A673 (cell line): ENCODE measurements at regions not wholly inside any gene's neighbourhood (a gene's known extent, or its start where the extent isn't known, plus 50 kb on each side); places are given as distances from the start of the nearest gene placed in this dataset.

Experiments
- BruUV-seq: library from RNA; stranded (reverse); fragments of 400-500 nt; replicated peaks from 2 replicates; lab custom pipeline; 2021; lab: Mats Ljungman, UMichigan
- CTCF ChIA-PET: fragments of 300-600 bp; sonication (Branson Sonifier 250); formaldehyde crosslinking; loops from one replicate; lab custom pipeline; 2022; ENCODE audit warnings: antibody characterized with exemption; lab: Charles Lee
- POLR2A ChIA-PET: fragments of 300-600 bp; sonication (Branson Sonifier 250); formaldehyde crosslinking; loops from one replicate; lab custom pipeline; 2022; ENCODE audit warnings: antibody characterized with exemption; ENCODE audit not compliant: low non-redundant PET; lab: Charles Lee
- DNase-seq: peaks from one replicate; pipeline ENCODE4 v3.0.0-alpha.2; 2015; ENCODE audit warnings: low spot score
- H3K27ac ChIP-seq: fragments of 200-600 bp; sonication (generic); 2 replicates; pipeline ENCODE4 v1.5.1; 2016; ENCODE audit warnings: mixed run types, low read depth, mild to moderate bottlenecking, mixed read lengths, antibody characterized with exemption, low read length; ENCODE audit not compliant: poor library complexity, severe bottlenecking
- H3K27me3 ChIP-seq: fragments of 200-600 bp; sonication (generic); replicated peaks from 2 replicates; pipeline ENCODE4 v1.6.1; 2017; ENCODE audit warnings: mixed run types, low read depth, mild to moderate bottlenecking, mixed read lengths, antibody characterized with exemption, low read length; ENCODE audit not compliant: insufficient read depth, poor library complexity
- H3K36me3 ChIP-seq: fragments of 200-600 bp; sonication (generic); 2 replicates; pipeline ENCODE4 v1.6.1; 2016; ENCODE audit warnings: mixed run types, mild to moderate bottlenecking, mixed read lengths, antibody characterized with exemption, low read length; ENCODE audit not compliant: insufficient read depth, poor library complexity, severe bottlenecking
- H3K4me1 ChIP-seq: fragments of 200-600 bp; sonication (generic); 2 replicates; pipeline ENCODE4 v1.6.1; 2017; ENCODE audit warnings: mixed run types, mild to moderate bottlenecking, mixed read lengths, antibody characterized with exemption, low read length; ENCODE audit not compliant: insufficient read depth, poor library complexity, severe bottlenecking
- H3K4me3 ChIP-seq: fragments of 200-600 bp; sonication (generic); 2 replicates; pipeline ENCODE4 v1.5.1; 2016; ENCODE audit warnings: low read depth, mixed run types, mild to moderate bottlenecking, mixed read lengths, low read length; ENCODE audit not compliant: poor library complexity, severe bottlenecking
- H3K9me3 ChIP-seq: fragments of 200-600 bp; sonication (generic); 2 replicates; pipeline ENCODE4 v1.6.1; 2016; ENCODE audit warnings: mixed run types, low read depth, mild to moderate bottlenecking, mixed read lengths, antibody characterized with exemption, low read length; ENCODE audit not compliant: poor library complexity, severe bottlenecking
- EZH2 ChIP-seq: fragments of 200-600 bp; sonication (generic); IDR thresholded peaks from 2 replicates; pipeline ENCODE4 v1.6.1; 2017; ENCODE audit warnings: borderline replicate concordance, low read depth, mild to moderate bottlenecking, mixed read lengths, antibody characterized with exemption, low read length; ENCODE audit not compliant: poor library complexity, severe bottlenecking
- intact Hi-C: fragments of 100-400 bp; cut with micrococcal nuclease; formaldehyde crosslinking; loops from one replicate; pipeline ENCODE4 v1.10.0; 2022; ENCODE audit not compliant: unreplicated experiment
- TF ChIP-seq, protein P1 (sequence below): fragments of 300-800, 200-600 bp; sonication (generic); conservative IDR thresholded peaks from 2 replicates; pipeline ENCODE4 v1.5.1; 2017; ENCODE audit warnings: low read depth, mild to moderate bottlenecking, antibody characterized with exemption, low read length, moderate library complexity, mixed read lengths

DNA sequence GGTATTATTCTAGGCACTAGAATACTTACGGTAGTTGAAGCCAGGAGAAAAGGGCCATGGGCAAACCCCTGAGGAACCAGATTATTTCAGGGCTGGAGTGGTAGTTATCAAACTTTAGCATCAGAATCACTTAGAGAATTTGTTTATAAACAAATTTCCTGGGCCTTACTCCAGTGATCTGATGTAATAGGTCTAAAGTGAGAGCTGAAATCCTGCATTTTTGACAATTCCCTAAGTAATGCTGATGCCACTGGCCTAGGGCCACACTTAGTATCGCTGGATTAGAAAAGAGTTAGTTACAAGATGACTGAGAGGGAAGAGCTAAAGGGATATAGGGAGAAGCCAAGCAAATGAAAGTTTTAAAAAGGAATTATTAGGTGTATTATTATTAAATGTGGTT, 412.5 kb upstream of the THRB start:
- intact Hi-C loops: no loop called here
- CTCF ChIA-PET: no interaction called here
- no peak overlapping the region for H3K27ac ChIP-seq

DNA sequence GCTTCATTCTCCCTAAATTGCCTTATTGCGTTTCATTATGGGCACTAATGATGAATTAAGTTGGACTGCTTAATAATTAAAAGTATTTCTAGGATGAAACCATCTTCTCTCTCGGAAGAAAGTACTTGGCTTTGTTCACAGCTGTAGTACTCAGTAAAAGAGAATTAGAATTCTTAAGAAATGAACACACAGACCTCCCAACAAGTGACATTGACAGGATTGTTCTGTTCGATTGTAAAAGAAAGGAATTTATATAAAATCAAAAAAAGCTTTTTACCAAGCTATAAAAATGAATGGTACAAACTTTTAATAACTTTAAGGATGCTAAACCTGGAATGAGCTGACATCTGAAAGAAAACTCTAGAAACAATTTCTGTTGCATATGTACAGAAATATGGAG, 416.4 kb upstream of the THRB start:
- no peaks in the 10 kb centered on the region for H3K4me1 ChIP-seq
- intact Hi-C loops: no loop called here

More for the DNA sequence above, 412.5 kb upstream of the THRB start:
- no TSS peak for BruUV-seq
- no peak for TF ChIP-seq EZH2
- TF ChIP-seq, protein P1, sequence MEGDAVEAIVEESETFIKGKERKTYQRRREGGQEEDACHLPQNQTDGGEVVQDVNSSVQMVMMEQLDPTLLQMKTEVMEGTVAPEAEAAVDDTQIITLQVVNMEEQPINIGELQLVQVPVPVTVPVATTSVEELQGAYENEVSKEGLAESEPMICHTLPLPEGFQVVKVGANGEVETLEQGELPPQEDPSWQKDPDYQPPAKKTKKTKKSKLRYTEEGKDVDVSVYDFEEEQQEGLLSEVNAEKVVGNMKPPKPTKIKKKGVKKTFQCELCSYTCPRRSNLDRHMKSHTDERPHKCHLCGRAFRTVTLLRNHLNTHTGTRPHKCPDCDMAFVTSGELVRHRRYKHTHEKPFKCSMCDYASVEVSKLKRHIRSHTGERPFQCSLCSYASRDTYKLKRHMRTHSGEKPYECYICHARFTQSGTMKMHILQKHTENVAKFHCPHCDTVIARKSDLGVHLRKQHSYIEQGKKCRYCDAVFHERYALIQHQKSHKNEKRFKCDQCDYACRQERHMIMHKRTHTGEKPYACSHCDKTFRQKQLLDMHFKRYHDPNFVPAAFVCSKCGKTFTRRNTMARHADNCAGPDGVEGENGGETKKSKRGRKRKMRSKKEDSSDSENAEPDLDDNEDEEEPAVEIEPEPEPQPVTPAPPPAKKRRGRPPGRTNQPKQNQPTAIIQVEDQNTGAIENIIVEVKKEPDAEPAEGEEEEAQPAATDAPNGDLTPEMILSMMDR: no peak
- H3K4me1 ChIP-seq: no peaks in the 10 kb centered on the region
- H3K4me3 ChIP-seq: no peak overlapping the region
- no peak for DNase-seq
- H3K36me3 ChIP-seq: no peaks in the 10 kb centered on the region
- H3K27me3 ChIP-seq: peaks cover 5% of the 10 kb centered on the region
- no peaks in the 10 kb centered on the region for H3K9me3 ChIP-seq
- POLR2A ChIA-PET: no interaction called here

DNA sequence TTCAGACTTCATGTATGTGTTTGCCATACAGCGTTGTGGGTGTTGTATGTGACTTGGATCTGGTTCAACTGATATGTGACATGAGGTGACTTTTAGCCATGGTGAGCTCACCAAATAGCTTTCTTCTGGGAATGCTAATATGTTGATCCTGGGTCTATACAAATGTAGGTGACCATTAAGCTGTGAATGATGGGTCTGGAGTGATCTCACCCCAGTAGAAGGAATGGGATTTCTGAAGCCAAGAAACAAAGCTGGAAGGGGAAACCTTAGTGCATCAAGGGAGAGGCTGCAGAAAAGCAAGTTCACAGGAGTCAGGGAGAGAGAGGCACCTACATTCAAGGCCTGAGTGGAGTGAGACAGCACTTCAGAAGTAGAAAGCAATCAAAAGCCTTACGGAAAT, 421.0 kb upstream of the THRB start:
- DNase-seq: no peak
- TF ChIP-seq EZH2: no peak
- TF ChIP-seq, protein P1: no peak
- POLR2A ChIA-PET: no interaction called here
- Histone ChIP-seq H3K9me3 (no peaks in the 10 kb centered on the region), H3K4me3 (no peak overlapping the region), H3K4me1 (no peaks in the 10 kb centered on the region), H3K36me3 (no peaks in the 10 kb centered on the region), H3K27me3 (peaks cover 4% of the 10 kb centered on the region), H3K27ac (no peak overlapping the region)
- BruUV-seq: no TSS peak
- CTCF ChIA-PET: no interaction called here
- intact Hi-C loops: no loop called here

More for the DNA sequence above, 416.4 kb upstream of the THRB start:
- no peak overlapping the region for H3K4me3 ChIP-seq
- H3K36me3 ChIP-seq: no peaks in the 10 kb centered on the region
- POLR2A ChIA-PET: no interaction called here
- CTCF ChIA-PET: no interaction called here
- DNase-seq: no peak
- TF ChIP-seq EZH2: no peak
- TF ChIP-seq, protein P1: no peak
- H3K27me3 ChIP-seq: peaks cover 5% of the 10 kb centered on the region
- no TSS peak for BruUV-seq
- H3K9me3 ChIP-seq: no peaks in the 10 kb centered on the region
- H3K27ac ChIP-seq: no peak overlapping the region
